IPS DF 4.7 (cell line): ENCODE measurements at regions not wholly inside any gene's neighbourhood (a gene's known extent, or its start where the extent isn't known, plus 50 kb on each side); places are given as distances from the start of the nearest gene placed in this dataset.

Source experiments
- DNase-seq: peaks from one replicate; pipeline ENCODE4 v3.0.0-alpha.2; 2013; ENCODE audit warnings: low spot score; ENCODE audit errors: extremely low read depth

DNA sequence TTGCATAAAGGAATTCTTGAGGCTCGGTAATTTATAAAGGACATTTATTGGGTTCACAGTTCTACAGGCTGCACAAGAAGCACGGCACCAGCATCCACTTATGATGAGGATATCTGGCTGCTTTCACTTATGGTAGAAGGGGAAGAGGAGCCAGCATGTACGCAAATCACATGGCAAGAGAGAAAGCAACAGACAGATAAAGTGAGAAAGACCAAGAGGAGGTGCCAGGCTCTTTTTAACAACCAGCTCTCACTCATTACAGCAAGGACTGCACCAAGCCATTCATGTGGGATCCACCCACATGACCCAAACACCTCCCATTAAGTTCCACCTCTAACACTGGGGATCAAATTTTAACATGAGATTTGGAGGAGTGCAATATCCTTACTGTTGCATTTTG lies 1198.2 kb downstream of the ADGRL3 start:
- no peak for DNase-seq

DNA sequence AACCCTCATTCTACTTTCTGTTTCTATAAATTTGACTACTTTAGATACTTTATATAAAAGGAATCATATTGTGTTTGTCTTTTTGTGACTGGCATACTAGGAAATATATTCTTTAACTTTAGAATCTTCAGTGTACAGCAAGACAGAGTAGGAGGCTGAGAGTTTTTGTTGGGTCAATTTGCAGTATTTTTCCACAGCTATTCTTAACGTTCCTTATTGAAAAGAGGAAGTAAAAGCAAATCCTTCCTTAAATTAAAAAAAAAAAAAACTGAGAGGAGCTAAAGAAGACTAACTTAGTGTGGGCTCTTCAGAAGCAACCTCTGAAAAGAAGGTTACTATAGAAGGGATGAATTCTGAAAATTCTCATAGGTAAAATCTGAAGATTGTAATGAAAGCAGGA lies 1194.6 kb downstream of the ADGRL3 start:
- no peak for DNase-seq

- DNase-seq = no peak
Measured at GRCh38 chr4:62387808-62388207, 1187.7 kb downstream of the ADGRL3 start.

DNA sequence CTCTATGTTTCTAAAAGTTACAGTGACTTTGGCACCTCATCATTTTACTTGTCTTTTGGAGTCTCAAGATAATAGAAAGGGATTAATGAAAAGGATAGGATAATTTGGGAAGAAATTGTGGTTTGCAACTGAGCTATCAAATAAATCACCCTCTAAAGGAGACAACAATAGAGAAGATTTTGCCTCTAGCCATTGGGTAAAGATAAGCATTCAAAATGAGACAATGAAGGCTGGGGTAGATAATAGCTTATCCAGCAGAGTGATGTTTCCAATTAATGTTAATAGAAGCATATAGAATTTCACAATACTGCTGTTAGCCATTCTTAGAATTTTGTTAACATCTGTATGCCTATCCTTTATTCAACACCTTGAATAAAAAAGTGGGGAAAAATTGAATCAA lies 1177.6 kb downstream of the ADGRL3 start:
- no peak for DNase-seq

- DNase-seq = no peak
Measured at GRCh38 chr4:62377245-62377644, 1177.1 kb downstream of the ADGRL3 start.

DNA sequence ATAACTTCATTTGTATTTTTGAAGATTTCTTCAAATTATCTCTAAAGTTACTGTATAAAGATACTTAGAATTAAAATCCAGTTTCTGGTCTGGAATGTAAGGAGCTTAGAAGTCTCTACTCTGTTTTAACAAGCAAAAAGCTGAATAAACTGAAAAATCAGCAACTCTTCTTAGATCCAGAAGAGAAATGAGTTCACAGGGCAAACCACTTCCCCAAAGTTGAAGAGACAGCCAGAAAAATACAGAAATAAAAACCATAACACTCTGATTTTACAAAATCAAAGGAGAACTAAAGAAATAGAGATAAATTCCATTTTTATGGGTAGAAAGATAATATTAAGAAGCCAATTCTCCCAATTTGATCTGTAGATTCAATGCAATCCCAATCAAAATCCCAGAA lies 1166.8 kb downstream of the ADGRL3 start:
- no peak for DNase-seq

GRCh38 chr4:62360156-62360545 lies 1160.0 kb downstream of the ADGRL3 start:
- no peak for DNase-seq

DNA sequence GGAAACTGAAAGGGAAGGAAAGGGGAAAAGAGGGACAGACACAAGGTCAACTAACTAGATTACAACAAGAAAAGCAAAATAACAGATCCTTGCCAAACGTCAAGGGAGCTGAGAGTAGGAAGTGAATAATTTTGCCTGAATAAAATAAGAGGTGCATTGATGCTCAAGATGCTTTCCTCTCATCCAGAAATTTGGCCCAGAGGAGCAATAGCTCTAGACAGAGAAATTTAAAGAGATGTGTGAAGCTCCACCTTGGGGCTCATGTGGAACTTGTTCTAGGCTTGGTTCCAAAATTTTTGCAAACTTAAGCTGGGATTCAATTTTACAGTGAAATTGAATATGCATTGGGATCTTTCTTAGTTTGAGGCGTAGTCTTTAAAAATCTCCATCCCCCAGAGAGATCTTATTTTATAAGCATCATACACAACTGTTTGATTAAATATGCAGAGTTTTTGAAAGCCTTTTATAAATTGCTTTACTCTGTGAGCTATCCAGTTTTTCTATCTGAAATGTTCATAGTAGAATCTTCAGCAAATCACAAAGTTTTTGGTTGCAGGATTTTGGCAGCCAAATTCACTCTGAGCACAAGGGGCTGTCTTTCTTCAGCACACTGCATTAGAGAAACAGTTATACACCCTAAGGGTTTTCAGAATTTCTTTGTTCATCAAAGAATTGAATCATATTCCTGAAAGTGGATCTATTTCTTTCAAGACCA lies 1159.5 kb downstream of the ADGRL3 start:
- DNase-seq = no peak

GRCh38 chr4:62344915-62345314 lies 1144.8 kb downstream of the ADGRL3 start:
- DNase-seq = no peak

DNA sequence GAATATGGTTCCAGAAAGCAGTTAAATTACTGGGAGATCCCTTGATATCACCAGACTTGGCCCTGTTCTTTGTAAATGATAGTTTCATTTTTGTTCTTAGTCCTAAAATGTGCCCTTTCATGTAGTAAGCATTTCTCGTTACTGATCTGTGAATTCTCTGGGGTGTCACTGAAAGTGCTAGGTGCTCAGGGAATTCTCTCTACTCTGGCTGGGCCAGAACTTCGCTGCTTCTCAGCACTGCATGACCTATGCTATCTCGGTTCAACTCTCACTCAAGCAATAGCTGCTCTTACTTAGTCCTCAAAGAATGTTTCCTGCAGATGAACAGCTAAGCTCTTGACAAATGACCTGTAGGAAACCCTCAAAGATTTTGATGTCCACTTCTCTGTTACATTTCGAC lies 1144.3 kb downstream of the ADGRL3 start:
- no peak for DNase-seq

DNA sequence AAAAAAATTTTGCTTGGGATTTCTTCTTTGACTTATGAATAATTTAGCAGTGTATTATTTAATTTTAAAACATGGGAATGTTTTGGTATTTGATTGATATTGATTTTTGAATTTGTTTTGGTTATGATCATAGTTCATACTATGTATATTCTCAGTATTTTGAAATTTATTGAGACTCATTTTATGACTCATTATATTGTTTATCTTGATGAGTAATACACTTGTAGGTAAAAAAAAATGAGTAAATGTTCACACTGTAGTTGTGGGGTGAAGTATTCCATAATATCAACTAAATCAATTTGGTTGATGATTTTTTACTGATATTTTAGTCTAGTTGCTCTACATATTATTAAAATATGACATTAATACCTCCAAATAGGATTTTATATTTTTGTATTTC lies 1142.2 kb downstream of the ADGRL3 start:
- DNase-seq = no peak

GRCh38 chr4:62328526-62328925 lies 1128.4 kb downstream of the ADGRL3 start:
- DNase-seq = no peak

DNA sequence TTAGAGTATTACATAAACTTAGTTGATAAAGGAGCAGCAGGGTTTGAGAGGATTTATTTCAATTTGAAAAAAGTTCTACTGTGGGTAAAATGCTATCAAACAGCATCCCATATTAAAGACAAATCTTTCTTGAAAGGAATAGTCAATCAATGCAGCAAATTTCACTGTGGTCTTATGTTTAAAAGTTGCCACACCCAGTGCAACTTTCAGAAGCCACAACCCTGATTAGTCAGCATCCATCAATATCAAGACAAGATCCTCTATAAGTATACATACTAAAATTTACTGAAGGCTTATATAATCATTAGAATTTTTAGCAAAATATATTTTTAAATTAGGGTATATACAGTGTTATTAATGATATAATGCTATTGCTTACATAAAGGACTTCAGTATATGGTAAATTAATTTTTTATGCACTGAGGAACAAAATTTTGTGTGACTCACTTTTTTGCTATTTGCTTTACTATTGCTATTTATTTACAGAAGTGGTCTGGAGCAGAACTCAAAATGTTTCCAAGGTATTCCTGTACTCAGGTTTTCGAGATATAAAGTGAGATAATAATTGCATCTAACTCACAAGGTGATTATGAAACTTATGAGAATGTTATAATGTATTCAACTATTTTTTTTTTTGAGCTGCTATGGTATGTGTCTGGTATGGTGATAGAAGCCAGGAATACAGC lies 1127.6 kb downstream of the ADGRL3 start:
- no peak for DNase-seq

GRCh38 chr4:62324215-62324614 lies 1124.1 kb downstream of the ADGRL3 start:
- no peak for DNase-seq

DNA sequence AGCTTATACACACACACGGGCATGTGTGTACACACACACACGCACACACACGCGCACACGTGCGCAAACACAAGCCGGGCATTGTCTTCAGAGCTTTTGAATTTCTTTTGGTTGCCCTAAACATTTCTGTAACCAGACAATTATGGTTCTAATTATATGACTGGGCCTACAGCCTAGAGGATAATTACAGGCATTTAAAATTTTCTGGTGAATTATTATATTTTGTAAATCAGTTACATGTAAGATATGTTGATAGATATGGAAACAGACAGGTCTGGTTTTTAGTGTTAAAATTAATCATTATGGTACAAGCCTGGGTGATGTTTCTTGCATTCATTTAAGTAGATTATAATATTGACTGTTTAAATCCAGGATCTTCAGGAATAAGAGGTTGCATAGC lies 1120.5 kb downstream of the ADGRL3 start:
- DNase-seq = no peak

DNA sequence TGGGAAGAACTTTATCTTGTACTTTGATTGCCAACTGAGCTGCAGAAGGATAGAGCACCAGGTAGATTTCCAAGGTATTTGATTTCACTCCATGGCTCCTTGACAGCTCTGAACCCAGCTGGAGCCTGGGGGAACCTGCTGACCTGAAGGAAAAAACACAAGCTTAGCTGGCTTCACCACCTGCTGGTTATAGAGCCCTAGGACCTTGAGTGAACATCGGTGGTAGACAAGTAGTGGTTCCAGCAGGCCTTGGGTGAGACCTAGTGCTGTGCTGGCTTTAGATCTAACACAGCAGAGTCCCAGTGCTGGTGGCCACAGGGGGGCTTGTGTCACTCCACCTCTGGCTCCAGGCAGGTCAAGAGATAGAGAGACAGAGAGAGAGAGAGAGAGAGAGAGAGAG lies 1102.6 kb downstream of the ADGRL3 start:
- DNase-seq = no peak

DNA sequence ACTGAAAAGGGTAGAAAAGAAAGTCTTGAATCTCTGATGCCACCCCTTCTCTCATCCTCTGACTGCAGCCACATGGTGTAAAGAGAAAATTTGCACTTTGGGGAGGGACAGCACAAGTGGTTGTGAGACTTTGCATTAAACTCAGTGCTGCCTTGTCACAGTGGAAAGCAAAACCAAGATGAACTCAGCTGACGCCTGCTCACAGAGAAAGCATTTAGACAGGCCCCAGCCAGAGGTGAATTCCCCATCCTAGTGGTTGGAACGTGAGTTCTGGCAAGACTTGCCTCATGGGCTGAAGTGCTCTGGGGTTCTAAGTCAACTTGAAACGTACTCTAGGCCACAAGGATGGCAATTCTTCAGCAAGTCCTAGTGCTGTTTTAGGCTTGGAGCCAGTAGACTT lies 1101.4 kb downstream of the ADGRL3 start:
- no peak for DNase-seq

- no peak for DNase-seq
Measured at GRCh38 chr4:62293551-62293950, 1093.4 kb downstream of the ADGRL3 start.

DNA sequence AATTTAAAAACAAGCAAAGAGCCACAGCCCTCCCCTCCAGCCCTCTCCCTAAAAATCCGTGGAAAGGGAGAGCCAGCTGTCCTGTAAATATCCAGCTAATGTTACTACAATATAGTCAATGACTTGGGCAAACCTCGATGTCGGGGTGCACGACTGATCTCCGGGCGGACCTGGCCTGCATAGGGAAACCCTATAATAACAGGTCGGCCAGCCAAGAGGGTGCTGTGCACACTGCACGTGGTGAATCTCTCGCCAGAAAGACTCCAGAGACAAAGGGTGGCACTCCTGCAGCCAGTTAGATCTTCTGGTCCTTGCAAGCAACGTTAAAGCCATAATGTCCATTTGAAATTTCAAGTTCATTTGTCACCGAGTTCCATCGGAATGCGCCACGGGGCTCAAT lies 1092.8 kb downstream of the ADGRL3 start:
- no peak for DNase-seq

- no peak for DNase-seq
Measured at GRCh38 chr4:62288808-62289541, 1088.8 kb downstream of the ADGRL3 start.

DNA sequence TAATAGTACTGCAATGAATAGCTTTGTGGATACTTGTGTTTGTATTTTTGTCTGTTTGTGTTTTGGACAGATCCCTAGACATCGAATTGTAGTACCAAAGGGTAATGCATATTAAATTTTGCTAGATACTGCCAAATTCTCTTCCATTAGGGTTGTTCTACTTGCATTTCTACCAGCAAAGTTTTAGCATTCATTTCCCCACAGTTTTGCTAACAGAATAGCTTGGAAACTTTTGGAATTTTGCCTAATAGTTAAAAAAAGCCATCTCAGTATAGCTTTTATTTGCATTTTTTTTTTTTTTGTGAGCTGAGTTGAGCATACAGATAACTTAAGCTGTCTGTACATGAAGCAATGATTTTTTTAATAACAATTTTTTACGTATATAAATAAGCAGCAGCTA lies 1084.9 kb downstream of the ADGRL3 start:
- no peak for DNase-seq

GRCh38 chr4:62279689-62280088 lies 1079.6 kb downstream of the ADGRL3 start:
- DNase-seq = no peak

DNA sequence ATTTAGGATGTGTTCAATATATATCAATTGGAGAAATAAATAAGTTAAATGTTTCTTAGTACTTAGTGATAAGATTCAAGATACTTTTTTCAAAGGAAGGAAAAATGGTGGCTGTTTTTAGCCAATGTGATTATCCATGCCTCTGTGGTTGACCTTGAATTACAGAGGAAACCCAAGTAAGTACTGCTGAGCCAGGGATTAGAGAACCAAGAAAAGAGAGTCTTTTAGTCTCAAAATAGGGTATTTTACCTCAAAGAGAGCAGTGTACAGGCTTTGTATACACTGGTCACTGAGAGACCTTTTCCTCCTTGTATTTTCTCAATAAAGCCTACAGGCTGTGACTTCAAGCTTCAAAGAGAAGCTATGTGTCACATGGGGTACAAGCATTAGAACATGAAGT lies 1075.3 kb downstream of the ADGRL3 start:
- no peak for DNase-seq
